NCI-H2196 treated with DMSO at 0.1 percent for 48 hours (cell line): ENCODE measurements at regions not wholly inside any gene's neighbourhood (a gene's known extent, or its start where the extent isn't known, plus 50 kb on each side); places are given as distances from the start of the nearest gene placed in this dataset.

Experiments used
- DNase-seq: peaks from one replicate; lab custom pipeline; 2025; ENCODE audit not compliant: unreplicated experiment; lab: John Stamatoyannopoulos, UW

DNA sequence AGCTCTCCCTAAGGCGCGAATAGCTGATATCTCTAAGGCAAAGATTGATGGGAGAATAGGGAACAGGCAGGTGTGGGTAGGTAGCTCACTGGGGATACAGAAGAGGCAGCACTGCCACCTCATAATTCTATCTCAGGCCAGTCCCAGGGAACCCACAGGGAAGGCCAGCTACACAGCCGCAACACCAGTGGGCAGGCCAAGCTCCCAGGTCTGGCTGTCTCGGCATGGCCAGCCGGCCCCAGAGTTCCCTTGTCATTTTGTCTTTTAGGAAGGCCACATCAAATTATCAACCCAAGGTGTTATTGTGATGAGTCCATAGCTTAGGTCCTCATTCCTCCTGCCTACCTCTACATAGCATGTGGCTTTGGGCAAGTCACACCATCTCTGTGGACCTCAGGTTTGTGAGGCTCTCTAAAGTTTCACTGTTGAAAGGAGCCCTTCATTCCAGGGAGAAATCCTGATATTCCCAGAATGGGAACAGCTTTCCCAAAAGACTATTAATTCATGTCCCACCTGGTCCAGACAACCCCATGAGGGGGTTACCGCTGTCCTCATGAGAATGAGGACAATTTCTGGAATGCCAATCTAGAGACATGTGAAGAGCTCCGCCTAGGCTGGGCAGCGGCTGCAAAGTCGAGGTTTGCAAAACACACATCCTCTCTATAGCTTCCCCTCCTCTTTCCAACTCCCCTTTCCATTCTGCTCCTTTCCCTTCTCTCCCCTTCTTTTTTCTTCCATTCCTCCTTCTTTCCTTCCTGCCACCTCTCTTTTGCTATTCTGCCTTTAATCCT is 287.1 kb upstream of the ID2 start:
- no peak for DNase-seq

DNA sequence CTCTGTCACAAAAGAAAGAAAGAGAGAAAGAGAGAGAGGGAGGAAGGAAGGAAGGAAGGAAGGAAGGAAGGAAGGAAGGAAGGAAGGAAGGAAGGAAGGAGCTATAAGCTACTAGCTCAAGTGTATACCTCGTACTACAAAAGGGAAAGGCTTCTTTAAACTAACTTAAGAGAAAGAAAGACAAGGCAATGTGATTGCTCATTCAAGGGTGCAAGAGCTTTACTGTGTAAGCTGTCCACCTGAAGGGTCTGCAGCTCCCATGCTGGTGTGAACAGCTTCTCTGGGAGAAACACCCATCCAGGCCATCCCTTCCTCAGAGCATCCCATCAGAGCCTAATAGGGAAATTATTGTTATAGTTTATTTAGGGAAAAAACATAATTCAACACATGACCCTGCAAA is 286.1 kb upstream of the ID2 start:
- no peak for DNase-seq

- no peak for DNase-seq
These were observed 283.7 kb upstream of the ID2 start for GRCh38 chr2:8398040-8398668.

GRCh38 chr2:8399731-8400130 is 282.1 kb upstream of the ID2 start:
- DNase-seq: no peak

GRCh38 chr2:8400196-8400595 is 281.7 kb upstream of the ID2 start:
- no peak for DNase-seq

GRCh38 chr2:8402222-8402621 is 279.6 kb upstream of the ID2 start:
- DNase-seq: peak; percentile 91

GRCh38 chr2:8403876-8404275 is 278.0 kb upstream of the ID2 start:
- no peak for DNase-seq

DNA sequence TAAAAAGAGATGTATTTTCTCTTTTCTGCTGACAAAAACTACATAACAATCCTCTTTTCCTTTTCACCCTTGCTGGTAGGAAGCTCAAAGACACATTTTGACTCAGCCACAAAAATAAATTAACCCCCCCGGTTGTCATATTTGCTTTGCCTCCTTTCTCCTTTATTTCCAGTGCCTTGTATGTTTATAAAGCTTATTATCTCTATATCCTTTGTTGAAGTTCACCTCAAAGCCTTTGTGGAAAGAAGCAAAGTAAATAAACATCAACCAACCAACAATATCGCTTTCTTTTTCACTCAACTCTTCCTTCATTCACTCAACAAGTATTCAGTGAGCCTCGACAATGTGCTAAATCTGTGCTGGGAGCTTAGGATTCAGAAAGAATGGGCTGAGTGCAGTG is 276.5 kb upstream of the ID2 start:
- DNase-seq: no peak

DNA sequence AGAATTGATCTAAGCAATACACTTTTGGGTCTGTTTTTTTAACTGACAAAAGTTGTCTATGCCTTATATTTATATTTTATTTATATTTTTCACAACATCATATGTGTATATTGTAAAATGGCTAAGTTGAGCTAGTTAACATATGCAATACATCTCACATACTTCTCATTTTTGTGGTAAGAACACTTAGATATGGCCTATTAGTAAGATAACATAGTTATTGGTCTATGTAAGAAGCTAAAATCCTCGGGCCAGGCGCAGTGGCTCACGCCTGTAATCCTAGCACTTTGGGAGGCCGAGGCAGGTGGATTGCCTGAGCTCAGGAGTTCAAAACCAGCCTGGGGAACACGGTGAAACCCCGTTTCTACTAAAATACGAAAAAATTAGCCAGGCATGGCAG is 275.6 kb upstream of the ID2 start:
- no peak for DNase-seq

DNA sequence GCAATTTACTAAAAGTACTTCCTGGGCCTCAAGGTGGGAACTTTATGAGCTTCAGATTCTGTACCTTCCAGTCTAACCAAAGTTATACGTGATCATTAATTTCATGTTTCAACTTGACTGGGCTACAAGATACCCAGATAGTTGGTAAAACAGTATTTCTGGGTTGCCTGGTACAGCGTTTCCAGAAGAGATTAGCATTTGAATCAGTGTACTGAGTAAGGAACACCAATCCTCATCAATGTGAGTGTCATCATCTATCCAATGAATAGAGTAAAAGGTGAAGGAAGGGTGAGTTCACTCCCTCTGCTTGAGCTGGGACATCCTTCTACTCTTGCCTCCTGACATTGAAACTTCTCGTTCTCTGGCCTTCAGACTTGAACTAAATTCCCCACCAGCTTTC is 274.5 kb upstream of the ID2 start:
- no peak for DNase-seq

- DNase-seq: no peak
These were observed 273.0 kb upstream of the ID2 start for GRCh38 chr2:8408560-8409460.

DNA sequence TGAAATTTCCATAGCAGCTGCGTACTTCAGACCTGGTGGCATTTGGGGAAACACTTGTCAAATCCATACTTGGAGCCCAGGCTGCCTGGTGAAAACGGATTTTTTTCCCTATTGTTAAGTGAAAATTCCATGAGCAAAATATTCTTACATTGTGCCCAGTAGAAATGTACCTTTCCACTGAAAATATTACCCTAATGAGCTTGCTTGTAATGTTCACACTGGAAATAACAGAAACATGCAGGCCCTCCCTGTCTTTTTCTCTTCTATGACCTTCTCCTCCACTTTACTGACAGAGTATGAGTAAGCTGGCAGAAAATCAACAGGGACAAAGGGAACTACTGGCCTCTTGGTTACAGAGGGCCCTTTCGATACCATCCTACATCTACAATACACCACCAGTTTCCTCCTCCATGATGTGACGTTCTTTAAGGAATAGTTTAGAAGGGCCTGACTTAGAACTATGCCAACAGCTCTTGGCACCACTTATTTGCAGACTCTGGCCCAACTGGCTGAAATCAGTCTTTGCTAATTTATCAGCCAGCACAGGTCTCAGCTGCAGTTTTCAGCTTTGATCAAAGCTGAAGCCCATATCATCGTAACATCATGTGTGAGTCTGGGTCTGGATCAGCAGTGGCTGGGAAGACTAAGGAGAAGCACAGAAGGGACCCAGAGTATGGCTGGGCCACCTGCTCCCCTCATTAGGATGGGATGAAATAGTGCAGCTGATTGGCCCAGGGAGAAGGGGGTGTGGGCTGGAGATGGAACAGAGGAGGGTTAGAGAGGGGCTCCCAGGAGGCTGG is 272.2 kb upstream of the ID2 start:
- no peak for DNase-seq

DNA sequence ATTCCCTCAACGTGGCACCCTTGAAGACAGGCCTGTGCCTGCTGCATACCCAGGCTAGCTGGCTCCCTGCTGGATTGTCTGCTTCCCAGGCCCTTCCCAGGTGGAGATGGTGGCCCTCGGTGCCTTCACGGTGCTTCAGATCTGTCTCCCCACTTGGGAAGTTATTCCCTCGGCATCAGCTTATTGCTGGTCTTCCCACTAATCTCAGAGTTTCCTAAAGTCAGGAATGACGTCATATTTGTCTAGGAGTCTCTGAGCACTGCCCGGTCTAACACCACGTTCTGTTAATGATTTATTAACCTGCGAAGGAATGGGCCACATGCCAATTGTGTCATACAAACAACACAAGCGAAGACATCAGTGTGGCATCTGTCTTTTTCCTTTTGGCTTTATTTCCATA is 269.8 kb upstream of the ID2 start:
- DNase-seq: no peak

DNA sequence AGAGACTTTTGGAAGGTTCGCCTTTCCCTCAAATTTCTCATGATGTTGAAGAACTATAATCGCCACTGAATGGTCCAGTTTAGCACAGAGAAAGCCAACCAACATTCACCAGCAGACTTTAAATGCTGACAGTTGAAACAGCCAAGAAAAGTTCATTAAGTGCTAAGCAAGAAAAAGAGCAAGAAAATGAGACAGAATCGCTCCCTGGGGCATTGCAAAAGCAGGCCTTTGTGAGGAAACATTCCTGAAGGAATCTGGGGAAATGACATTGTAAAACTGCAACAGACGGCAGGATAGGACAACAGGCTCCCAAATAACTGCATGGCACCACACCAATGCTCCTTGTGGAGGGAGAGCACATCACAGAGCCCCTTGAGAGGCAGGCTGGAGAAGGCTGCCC is 269.3 kb upstream of the ID2 start:
- DNase-seq: no peak

GRCh38 chr2:8413589-8414135 is 268.2 kb upstream of the ID2 start:
- DNase-seq: no peak

GRCh38 chr2:8414946-8415879 is 266.6 kb upstream of the ID2 start:
- no peak for DNase-seq

GRCh38 chr2:8416001-8416571 is 265.8 kb upstream of the ID2 start:
- DNase-seq: no peak

DNA sequence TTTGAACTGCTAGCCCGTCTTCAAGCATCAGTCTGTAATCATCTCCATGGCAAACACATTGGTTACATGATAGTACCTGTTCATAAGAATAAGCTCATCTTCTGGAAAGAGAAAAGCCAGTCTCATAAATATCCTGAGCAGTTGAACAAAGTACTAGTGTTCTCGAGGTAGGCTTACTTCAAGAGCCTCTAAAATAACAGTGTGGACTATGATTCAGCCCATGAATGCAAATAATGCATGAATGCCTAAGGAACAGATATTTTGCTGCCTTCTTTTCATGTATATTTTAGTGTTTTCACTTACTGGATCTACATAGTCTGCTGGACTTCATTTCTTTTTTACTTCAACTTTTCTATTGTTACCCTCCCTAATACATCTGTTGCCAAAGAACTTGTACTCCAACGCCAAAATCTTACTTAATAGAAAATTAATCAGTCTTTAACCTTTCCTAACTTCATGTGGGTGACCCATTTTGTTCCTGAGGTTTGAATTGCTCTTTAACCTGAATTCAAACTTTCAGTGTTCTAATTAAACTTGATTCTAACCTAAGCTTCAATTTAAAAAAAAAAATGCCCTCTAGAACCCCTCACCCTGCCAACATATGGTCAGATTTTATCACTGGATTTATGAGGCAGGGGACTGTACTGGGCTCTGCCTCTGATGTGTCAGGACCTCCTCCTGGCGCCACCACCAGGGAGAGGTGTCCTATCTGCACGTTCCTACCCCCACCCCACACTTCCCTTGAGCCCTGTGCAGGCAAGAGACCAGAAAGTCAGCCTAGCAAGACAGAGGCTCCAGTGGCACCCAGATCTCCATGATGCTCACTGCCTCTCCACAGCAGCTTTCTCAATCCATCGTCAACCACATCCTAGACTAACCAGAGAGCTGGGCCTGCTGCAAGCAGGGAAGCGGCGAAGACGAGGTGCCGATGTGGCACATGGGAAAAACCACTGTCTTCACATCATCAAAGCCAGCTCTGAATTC is 264.7 kb upstream of the ID2 start:
- DNase-seq: no peak
